Left colon (tissue), 2 donors: ENCODE measurements at regions not wholly inside any gene's neighbourhood (a gene's known extent, or its start where the extent isn't known, plus 50 kb on each side); places are given as distances from the start of the nearest gene placed in this dataset.

ENCODE experiments used
- ATAC-seq: fragments of 200-7000 bp; cut with Tn5 transposase; one replicate; pipeline ENCODE4 v1.9.1; 2020; ENCODE audit warnings: mild to moderate bottlenecking, moderate library complexity
- DNase-seq, 2 donors: peaks; one replicate each; pipeline ENCODE4 v3.0.0-alpha.2; 2020
- intact Hi-C, 2 donors: fragments of 100-400 bp; cut with DNase I in 1 of 2; cut with micrococcal nuclease in 1 of 2; formaldehyde crosslinking; loops; one replicate each; pipeline versions ENCODE4 v1.11.2 to v1.14.0; 2022; cut with DNase I, micrococcal nuclease
- donor health status: DM: no; HTN: no; CAD: no.
- donor health status: DM: yes; HTN: yes; CAD: no.

DNA sequence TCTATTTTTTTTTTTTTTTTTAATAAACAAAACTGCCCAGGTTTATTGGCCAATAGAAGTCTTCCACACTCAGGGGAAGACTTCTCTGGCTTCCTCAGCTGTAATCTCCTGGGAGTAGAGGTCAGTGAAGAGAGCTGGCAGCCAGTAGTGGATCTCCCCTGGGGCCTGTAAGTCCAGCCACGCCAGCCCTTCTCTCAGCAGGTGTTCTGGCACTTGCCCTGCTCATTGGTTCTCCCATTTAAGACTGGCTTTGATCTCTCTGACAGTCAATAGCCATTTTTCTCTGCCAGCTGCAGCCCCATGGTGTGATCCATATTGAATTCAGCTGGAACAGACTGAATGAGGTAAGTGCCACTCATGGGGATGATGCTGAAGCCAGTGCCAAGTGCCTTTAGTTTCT lies 170.6 kb upstream of the SPHKAP start:
- intact Hi-C loops = no loop called here
- DNase-seq = no peak
- ATAC-seq = no peak

- intact Hi-C loops = no loop called here
- ATAC-seq (no peak), DNase-seq (no peak)
Measured at GRCh38 chr2:228348516-228349064, 167.1 kb upstream of the SPHKAP start.

DNA sequence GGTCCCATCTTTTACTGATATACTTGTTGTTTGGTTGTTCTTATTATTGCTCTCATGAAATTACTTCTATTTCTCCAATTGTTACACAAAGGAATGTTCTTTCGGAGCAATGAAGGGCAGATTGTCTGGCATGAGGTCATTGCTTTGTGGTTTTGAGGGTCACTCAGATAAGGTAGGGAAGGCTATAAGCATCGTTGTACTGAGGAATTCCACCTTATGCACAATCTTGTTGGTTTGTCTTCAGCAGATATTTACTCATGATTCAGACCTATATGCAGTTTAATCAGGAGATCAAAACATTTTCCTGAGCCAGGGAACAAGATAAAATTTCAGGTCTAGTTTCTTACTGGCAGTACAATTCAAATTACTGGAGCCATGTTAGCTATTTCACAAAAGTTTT lies 163.0 kb upstream of the SPHKAP start:
- ATAC-seq (no peak), DNase-seq (no peak)
- intact Hi-C loops = no loop called here

- intact Hi-C loops = no loop called here
- no peak for ATAC-seq
- no peak for DNase-seq
Measured at GRCh38 chr2:228339525-228339924, 158.0 kb upstream of the SPHKAP start.

GRCh38 chr2:228334180-228334579 lies 152.7 kb upstream of the SPHKAP start:
- DNase-seq (no peak), ATAC-seq (no peak)
- intact Hi-C loops = no loop called here

- ATAC-seq (no peak), DNase-seq (no peak)
- intact Hi-C loops = no loop called here
Measured at GRCh38 chr2:228329282-228329681, 147.8 kb upstream of the SPHKAP start.

DNA sequence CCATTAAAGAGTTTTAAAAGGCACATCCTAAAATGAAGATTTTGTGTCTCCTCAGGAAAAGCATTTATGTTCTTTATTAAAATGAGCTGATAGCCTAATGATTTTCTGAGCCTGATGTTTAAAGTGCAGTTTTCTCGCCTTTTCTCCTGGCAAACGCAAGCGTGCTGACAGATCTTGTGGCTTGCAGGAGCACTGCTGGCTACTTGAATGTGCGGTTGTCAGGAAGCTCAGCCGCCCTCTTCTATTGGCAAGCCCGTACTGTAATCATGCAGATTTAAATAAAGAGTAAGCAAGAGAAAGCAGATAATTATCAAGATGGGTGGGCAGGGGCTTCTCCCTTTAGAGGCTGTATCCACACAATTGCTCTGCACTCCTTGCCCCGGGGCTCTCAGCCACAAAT lies 139.5 kb upstream of the SPHKAP start:
- no peak for ATAC-seq
- intact Hi-C loops = no loop called here
- DNase-seq = no peak

DNA sequence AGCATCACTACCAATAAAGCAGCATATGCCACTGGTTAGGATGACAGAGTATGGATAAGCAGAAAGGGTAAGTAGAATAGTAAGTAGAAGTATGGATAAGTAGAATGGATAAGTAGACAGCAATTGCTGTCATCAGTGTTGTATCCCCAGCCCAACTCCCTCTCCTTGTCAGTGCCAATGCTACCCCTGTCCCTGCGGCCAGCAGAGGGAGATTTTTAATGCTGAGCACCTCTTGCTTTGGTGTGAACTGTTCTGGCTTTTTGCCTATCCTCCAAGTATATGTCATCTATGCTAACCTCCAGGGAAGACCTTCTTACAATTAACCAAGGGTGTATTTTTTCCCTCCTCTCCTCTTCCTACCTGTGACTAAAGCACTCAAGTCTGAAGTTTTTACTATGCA lies 136.7 kb upstream of the SPHKAP start:
- intact Hi-C loops = no loop called here
- peak in 1 of 2 donors; percentile 18 for DNase-seq

GRCh38 chr2:228312172-228312571 lies 130.7 kb upstream of the SPHKAP start:
- ATAC-seq (no peak), DNase-seq (no peak)
- intact Hi-C loops = no loop called here

More for the DNA sequence above, 136.7 kb upstream of the SPHKAP start:
- ATAC-seq = peak; percentile 46

- DNase-seq = no peak
- ATAC-seq = no peak
- intact Hi-C loops = no loop called here
Measured at GRCh38 chr2:228303960-228304359, 122.5 kb upstream of the SPHKAP start.

DNA sequence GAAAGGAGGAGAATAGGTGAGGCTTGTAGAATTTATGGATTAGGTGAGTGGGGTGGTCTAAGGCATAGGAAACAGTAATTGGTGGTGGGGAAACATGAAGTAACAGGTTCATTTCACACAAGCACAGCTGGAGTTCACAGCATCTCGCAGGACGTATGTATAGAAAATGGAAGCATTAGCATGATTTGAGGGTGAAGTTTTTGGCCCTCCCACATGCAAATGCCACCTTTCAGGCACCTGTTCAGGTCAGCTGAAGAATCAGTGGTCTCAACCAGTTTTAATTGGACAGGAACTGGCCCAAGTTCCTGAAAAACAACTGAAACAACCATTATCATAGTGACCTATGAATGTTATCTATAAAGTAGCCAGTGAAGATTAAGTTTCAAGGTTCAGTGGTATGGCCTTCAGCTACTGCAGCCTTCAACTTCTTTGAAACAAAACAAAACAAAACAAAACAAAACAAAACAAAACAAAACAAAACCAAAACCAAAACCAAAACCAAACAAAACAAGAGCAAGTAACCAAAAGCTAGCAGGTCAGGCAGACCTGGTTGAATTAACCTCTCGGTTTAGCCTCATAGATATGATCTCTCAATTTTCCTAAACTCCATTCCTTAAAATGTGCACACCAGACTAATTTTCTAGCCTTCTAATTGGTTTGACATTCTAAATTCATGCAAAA lies 102.1 kb upstream of the SPHKAP start:
- DNase-seq (no peak), ATAC-seq (no peak)

DNA sequence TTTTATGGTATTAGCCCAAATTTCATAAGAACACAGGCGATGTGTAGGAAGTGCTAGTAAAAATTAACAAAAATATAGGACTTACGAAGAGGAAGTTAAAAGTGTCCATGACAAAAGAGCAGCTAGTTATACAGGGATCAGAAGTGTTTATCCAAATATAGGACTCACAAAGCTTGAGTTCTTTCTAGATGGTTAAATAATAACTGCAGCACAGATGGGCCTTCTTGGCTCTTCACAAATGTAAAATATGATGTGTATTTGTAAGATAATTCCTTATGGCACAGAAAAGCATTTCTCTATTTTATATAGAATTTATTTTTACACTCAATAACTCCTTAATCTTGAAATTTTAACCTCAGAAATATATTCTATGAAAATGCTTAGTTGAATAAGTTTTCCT lies 100.9 kb upstream of the SPHKAP start:
- intact Hi-C loops = no loop called here

More for the DNA sequence above, 102.1 kb upstream of the SPHKAP start:
- intact Hi-C loops = no loop called here

GRCh38 chr2:228273159-228273558 lies 91.7 kb upstream of the SPHKAP start:
- intact Hi-C loops = no loop called here
- ATAC-seq = no peak
- no peak for DNase-seq

More for the DNA sequence above, 100.9 kb upstream of the SPHKAP start:
- DNase-seq = no peak
- ATAC-seq = no peak

DNA sequence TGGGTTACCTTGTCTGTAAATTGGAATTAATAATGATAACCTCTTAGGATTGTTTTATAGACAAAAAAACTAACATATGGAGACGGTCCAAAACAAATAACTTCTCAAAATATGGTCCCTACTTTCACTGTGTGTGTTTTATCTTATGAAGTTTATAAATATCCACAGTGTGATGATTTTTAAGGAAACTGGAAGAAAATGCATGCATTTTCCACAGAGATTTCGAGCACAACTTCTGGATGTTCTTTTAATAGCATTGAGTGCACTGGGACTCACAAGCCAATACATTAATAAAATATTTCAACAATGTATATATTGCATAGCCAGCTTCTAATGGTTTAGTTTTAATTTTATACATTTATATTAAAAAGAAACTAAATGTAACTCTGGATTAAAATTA lies 87.9 kb upstream of the SPHKAP start:
- no peak for DNase-seq

GRCh38 chr2:228268756-228269155 lies 87.3 kb upstream of the SPHKAP start:
- ATAC-seq = no peak
- DNase-seq = no peak
- intact Hi-C loops = no loop called here

More for the DNA sequence above, 87.9 kb upstream of the SPHKAP start:
- no peak for ATAC-seq
- intact Hi-C loops = no loop called here

DNA sequence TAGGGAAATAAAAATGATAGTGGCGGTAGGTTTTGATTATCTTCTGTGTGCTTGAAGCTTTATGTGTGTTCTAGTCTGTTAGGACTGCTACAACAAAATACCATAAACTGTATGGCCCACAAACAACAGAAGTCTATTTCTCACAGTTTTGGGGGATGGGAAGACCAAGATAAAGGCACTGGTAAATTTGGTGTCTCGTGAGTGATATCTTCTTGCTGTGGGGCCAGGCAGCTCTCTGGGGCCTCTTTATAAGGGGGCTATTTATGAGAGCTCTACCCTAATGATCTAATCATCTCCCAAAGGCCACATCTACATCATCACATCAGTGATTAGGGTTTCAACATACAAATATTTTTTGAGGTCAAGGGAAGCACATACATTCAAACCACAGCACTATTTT lies 86.8 kb upstream of the SPHKAP start:
- DNase-seq = no peak
- intact Hi-C loops = no loop called here
- no peak for ATAC-seq

- ATAC-seq (no peak), DNase-seq (no peak)
- intact Hi-C loops = no loop called here
Measured at GRCh38 chr2:228263156-228263555, 81.7 kb upstream of the SPHKAP start.

DNA sequence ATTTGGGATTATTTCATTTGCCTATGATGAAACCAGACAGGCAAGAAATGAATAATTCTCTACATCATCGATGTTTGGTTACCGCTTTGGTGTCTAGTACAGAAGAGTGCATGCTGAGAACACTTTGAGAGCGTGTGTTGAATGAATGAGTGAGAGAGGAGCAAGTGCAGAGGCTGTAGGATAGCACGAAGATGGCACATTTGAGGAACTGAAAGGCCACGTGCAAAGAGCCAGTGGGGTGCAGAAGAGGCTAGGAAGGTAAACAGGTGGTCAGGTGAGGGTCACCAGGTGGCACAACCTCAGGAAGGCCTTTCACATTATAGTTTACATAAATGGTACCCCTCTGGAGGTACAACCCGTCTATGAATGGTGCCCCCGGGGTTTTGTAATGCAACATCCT lies 80.1 kb upstream of the SPHKAP start:
- DNase-seq (no peak), ATAC-seq (no peak)
- intact Hi-C loops = no loop called here

GRCh38 chr2:228257379-228257778 lies 75.9 kb upstream of the SPHKAP start:
- no peak for ATAC-seq
- no peak for DNase-seq
- intact Hi-C loops = no loop called here

GRCh38 chr2:228253752-228254151 lies 72.3 kb upstream of the SPHKAP start:
- no peak for ATAC-seq
- intact Hi-C loops = no loop called here

DNA sequence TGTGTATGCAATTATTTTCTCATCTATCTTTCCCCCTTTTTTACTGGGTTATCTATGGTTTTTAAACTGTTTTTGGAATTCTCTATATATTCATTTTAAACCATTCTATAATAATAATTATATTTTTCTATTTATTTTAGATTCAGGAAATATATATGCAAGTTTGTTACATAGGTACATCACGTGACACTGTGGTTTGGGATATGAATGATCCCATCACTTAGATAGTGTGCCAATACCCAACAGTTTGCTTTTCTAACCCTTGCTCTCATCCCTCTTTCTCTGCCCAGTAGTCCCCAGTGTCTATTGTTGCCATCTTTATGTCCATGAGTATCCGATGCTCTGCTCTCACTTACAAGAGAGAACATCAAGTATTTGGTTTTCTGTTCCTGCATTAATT lies 65.8 kb upstream of the SPHKAP start:
- DNase-seq (no peak), ATAC-seq (no peak)
- intact Hi-C loops = no loop called here

More at GRCh38 chr2:228253752-228254151, 72.3 kb upstream of the SPHKAP start:
- DNase-seq = no peak
